Right ventricle myocardium superior (tissue), 1 donor: ENCODE measurements at regions not wholly inside any gene's neighbourhood (a gene's known extent, or its start where the extent isn't known, plus 50 kb on each side); places are given as distances from the start of the nearest gene placed in this dataset.
"Not testable (repeated sequence)": the region's sequence is repeated elsewhere in the genome, so short reads cannot be mapped to it uniquely, and the experiment has no call there.

Experiments
- ATAC-seq: fragments of 200-7000 bp; cut with Tn5 transposase; one replicate; pipeline ENCODE4 v1.9.1; 2020; ENCODE audit warnings: mild to moderate bottlenecking; ENCODE audit not compliant: poor library complexity
- DNase-seq: peaks from one replicate; pipeline ENCODE4 v3.0.0-alpha.2; 2020
- intact Hi-C: fragments of 100-400 bp; cut with DNase I; formaldehyde crosslinking; loops from one replicate; pipeline ENCODE4 v1.11.2; 2022
- donor health status: DM: no; HTN: yes; CAD: no; lungs with severe emphysema.

DNA sequence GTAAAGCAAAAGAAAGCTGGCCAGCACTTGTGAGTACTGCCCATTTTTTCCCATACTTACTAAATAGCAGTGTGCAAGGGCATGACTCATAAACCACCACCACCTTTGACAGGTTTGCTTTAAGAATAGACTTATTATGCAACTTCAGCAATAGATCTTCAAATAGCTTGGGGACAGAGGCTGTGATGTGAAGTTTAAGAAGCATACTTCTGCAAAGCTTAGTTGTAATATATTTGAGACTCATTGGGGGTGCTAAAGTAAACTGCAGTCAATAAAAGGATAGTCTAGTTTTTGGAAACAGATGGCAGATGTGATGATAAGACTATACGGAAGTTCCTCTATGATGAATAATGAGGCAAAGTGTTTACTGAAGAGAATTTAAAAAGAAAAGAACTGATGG is 210.0 kb downstream of the PLA2G4A start:
- DNase-seq (no peak), ATAC-seq (no peak)
- intact Hi-C loops, result no loop called here

DNA sequence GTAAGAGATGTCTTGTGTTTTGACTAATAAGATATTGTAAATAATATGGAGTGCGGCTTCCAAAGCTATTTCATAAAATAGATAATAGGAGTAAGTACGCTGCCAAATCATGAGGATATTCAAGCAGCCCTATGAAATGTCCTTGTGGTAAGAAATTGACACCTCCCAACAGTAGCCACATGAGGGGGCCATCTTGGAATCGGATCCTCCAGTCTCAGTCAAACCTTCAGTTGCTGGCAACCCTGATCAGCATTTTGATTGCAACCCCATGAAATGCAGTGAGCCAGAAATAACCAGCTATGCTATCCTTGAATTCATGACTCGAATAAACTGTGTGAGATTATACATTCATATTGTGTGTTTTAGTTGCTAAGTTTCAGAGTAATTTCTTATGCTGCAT is 212.4 kb downstream of the PLA2G4A start:
- no peak for DNase-seq
- intact Hi-C loops, result no loop called here
- ATAC-seq, result no peak

DNA sequence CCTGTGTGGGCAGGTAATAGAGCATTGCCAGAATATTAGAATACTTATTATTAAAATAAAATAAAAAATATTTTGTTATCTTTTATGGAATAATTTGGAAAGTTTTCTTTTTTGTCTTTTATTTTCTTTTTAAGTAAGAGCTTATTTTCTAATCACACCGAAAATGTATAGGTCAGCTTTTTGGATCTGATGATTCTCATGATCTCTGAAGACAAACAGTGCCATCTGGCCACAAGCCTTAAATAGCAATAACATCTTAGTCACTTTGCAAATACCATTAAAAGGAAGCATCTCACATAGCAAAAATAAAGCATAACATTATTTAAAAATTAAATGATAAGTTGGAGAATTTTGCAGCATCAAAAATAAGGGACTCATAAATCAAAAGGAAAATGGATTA is 213.8 kb downstream of the PLA2G4A start:
- ATAC-seq, result no peak
- intact Hi-C loops, result no loop called here
- no peak for DNase-seq

DNA sequence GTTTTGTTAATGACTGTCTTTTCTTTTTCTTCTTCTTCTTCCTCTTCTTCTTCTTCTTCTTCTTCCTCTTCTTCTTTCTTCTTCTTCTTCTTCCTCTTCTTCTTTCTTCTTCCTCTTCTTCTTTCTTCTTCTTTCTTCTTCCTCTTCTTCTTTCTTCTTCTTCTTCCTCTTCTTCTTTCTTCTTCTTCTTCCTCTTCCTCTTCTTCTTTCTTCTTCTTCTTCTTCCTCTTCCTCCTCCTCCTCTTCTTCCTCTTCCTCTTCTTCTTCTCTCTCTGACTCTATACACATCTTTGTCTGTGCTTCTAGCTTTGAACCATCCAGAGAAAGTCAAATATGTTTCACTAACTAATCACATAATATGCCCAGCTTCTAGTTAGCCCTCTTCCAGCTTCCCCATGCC is 214.7 kb downstream of the PLA2G4A start:
- ATAC-seq, intact Hi-C loops, DNase-seq: not testable (repeated sequence)

DNA sequence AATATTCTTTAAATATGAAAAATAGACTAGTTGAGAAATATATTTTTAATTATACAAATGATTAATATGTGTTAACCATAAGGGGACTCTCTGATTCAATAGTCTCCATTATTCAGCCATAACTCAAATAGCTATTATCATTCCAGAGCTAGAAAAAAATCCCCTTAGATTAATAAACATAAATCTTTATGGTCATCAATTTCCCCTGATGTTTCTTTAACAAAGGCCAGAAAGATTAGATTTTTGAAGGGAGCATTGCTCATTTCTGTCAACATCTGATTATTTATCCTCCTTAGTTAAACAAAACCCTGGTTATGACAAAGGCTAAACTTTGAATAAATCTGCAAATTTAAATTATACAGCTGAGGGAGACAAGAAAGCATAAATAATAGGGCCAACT is 215.7 kb downstream of the PLA2G4A start:
- intact Hi-C loops, result no loop called here
- no peak for DNase-seq
- ATAC-seq, result no peak

DNA sequence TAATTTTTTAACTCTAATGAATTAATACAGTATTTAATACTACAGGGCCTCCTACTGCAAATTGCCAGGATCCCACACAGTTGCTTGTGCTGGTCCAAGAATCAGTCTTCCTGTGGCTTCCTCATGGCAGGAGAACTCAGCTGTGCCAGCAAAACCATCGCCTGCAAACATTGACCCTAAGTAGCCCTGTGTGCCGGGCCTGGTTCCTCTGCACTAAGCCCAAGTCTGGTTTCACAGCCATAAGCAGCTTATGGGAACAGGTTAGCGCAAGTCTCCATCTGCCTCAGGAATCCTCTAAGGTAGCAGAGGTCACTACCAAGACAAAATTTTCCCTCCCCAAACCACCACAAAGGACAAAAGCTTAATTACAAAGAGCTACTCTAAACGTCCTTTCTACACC is 216.6 kb downstream of the PLA2G4A start:
- intact Hi-C loops, result no loop called here
- DNase-seq (no peak), ATAC-seq (no peak)

DNA sequence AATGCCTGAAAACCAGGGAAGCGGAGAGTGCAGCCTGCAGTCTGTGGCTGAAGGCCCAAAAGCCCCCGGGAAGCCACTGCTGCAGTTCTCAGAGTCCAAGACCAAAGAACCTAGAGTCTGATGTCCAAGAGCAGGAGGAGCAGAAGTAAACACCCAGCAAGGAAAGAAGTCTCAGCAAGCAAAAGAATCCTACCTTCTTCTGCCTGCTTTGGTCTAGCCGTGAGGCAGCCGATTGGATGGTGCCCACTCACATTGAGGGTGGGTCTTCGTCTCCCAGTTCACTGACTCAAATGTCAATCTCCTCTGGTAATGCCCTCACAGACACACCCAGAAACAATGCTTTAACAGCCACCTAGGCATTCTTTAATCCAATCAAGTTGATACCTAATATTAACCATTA is 217.5 kb downstream of the PLA2G4A start:
- no peak for ATAC-seq
- intact Hi-C loops, result no loop called here
- no peak for DNase-seq

DNA sequence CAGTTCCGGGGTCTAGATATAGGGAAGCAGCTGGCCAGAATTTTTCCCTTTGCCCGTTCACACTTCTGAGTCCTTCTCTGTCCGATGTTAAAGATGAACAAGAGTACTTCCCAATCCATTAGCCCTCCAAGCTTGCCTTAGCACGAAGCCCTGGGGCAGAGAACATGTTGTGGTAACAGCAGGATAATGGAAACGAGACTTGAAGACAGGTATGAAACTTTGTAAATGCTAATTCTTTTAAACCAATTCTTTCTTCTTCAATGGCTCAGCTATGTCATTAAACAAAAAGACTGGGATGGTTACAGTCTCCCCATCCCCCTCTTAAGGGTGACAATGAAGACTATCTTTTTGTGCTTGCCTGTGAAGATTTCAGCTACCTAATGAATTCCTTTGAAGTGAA is 218.5 kb downstream of the PLA2G4A start:
- DNase-seq (no peak), ATAC-seq (no peak)
- intact Hi-C loops, result no loop called here

DNA sequence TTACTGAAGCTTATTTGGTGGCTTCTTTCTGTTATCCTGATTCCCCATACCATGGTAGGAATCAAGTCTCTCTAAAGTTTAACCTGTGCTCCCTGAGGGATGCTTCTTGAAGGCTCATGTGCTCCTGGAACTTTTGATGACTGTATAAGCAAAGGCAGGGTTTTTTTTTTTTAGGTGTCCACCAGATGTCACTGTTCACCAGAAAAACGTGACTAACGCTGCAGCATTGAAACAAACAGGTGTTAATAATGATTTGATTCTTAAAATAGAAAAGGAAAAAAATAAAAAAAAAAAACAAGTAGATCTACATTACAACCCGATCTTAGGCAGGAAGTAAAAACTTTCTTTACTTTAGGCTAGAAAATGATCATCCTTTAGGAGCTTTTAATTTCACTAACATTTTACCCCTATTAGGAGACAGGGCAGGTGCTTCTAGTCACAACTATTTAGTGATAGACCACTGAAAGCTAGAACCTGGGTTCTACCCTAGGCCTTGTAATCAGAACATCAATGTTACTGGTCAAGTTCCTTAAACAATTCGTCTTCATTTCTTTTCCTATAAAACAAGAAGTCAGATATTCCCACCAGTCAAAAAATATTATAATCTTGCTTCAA is 223.0 kb downstream of the PLA2G4A start:
- intact Hi-C loops, result no loop called here
- DNase-seq (no peak), ATAC-seq (no peak)

DNA sequence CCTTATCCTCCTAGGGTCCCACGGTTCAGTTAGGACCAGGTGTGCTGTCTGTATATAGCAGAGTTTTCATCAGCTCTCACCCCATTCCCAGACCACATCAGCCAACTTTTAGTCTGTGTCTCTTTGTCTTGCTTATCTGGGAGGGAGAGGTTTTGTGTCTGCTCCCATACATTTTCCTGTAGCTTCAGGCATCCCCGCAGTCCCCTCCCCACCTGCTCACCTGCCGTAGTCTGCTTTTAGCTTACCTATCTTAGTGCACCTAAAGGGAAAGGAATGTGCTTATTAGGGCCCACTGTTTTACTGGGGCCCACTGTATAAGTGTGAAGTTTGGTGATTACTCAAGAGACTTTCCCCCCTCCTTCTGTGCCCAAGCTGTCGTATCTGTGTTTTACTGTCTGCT is 225.1 kb downstream of the PLA2G4A start:
- DNase-seq, result no peak
- ATAC-seq, result no peak
- intact Hi-C loops, result no loop called here

DNA sequence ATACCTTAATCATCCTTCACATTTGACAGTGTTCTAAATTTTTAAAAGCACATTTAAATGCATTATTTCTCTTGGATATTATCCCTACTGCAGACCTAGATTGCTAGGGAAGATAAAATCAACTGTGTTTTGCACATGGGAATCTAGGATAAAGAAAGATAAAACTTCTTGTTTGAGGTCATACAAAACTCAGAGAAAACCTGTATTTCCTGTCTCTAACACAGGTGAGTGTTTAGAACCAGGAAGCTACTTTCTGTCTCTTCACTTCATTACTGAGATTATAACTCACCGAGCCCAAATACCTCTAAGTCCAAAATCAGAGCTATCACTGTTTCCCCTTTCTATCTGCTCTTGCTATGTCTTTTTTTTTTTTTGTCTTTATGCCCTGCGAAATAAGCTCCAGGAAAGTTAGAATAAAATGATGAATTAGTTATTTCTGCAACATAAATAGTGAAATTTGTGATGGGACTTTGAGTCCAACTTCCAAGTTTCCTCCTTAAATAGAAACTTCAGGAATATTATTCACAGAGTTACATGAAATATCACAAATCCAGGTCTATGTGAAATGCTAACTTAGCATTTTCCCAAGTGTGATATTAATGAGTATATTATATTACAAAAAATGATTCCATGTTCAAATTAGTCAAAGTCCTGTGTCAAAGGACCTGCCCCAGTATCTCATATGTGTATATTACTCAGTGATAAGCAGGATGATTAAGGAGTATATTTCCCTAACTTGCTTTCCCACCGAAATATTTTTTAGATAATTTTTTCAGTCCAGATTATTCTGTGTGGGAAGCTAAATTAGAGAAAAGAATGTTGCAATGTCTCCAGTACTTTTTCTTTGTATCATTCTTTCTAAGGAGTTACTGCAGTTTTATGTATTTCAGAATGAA is 226.4 kb downstream of the PLA2G4A start:
- intact Hi-C loops, result no loop called here
- no peak for DNase-seq
- no peak for ATAC-seq

DNA sequence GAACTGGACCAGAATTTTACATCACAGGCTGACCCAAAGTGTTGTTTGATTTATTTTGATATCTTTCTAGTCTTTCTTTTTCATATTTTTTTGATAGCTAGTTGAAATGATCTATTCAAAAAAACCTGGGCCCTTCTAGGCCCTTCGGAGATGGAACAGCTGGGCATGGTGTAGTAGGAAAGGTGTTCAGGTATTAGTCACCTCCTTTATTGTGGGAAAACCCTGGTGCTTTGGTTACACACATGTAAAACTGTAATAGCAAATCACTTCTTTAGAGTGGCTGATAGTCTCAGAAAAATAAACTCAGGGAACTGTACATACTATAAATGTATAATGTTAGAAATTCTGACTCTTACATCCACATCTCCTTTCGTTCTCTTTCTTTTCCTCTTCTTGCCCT is 234.5 kb downstream of the PLA2G4A start:
- no peak for DNase-seq
- intact Hi-C loops, result no loop called here
- ATAC-seq, result no peak

DNA sequence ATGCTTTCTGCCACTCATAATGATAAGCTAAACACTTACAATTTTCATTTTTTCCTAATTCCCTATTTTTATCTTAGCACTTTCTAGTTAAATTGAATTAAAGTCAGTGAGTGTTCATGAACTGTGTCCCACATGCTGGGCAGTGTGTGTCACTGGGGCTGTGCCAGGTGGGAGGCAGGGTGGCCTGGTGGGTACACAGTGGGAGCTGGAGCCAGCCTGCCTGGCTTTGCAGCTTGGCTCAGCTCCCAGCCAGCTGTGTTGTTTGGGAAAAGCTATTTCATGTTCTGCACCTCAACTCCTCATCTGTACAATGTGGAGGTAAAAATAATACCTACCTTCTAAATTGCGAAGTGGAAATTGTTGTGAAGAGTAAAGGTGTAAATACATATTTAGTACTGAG is 238.4 kb downstream of the PLA2G4A start:
- ATAC-seq (no peak), DNase-seq (no peak)
- intact Hi-C loops, result no loop called here

DNA sequence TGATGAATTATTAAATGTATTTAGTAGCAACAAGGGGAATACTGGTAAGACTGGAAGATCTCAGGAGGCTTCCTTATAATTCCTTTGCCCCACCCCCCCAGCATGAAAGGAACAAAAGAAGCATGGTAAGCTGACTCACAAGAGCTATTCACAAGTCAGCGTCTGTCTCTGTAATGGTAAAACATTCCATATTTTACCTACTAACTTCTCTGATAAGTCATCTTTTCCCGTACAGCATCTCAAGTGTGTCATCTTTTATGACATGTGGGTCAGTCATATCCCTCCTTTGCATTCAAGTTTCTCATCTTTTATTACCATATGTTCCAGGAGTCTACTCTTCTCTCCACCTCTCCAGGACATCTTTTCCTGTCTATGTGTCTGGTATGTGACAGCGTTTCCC is 241.3 kb downstream of the PLA2G4A start:
- DNase-seq (no peak), ATAC-seq (no peak)
- intact Hi-C loops, result no loop called here

DNA sequence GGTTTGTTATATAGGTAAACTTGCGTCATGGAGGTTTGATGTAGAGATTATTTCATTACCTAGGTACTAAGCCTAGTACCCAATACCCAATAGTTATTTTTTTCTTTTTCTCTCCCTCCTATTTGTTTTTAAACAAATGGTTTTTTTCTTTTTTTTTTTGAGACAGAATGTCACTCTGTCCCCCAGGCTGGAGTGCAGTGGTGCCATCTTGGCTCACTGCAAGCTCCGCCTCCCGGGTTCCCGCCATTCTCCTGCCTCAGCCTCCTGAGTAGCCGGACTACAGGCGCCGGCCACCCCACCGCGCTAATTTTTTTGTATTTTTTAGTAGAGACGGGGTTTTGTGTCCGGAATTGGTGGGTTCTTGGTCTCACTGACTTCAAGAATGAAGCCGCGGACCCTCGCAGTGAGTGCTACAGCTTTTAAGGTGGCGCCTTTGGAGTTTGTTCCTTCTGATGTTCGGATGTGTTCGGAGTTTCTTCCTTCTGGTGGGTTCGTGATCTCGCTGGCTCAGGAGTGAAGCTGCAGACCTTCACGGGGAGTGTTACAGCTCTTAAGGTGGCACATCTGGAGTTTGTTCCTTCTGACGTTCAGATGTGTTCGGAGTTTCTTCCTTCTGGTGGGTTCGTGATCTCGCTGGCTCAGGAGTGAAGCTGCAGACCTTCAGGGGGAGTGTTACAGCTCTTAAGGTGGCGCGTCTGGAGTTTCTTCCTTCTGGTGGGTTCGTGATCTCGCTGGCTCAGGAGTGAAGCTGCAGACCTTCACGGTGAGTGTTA is 243.7 kb downstream of the PLA2G4A start:
- ATAC-seq, intact Hi-C loops, DNase-seq: not testable (repeated sequence)

DNA sequence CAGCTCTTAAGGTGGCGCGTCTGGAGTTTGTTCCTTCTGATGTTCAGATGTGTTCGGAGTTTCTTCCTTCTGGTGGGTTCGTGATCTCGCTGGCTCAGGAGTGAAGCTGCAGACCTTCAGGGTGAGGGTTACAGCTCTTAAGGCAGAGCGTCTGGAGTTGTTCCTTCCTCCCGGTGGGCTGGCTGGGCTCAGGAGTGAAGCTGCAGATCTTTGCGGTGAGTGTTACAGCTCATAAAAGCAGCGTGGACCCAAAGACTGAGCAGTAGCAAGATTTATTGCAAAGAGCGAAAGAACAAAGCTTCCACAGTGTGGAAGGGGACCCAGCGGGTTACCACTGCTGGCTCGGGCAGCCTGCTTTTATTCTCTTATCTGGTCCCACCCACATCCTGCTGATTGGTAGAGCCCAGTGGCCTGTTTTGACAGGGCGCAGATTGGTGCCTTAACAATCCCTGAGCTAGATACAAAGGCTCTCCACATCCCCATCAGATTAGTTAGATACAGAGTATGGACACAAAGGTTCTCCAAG is 244.3 kb downstream of the PLA2G4A start:
- DNase-seq, ATAC-seq, intact Hi-C loops: not testable (repeated sequence)

DNA sequence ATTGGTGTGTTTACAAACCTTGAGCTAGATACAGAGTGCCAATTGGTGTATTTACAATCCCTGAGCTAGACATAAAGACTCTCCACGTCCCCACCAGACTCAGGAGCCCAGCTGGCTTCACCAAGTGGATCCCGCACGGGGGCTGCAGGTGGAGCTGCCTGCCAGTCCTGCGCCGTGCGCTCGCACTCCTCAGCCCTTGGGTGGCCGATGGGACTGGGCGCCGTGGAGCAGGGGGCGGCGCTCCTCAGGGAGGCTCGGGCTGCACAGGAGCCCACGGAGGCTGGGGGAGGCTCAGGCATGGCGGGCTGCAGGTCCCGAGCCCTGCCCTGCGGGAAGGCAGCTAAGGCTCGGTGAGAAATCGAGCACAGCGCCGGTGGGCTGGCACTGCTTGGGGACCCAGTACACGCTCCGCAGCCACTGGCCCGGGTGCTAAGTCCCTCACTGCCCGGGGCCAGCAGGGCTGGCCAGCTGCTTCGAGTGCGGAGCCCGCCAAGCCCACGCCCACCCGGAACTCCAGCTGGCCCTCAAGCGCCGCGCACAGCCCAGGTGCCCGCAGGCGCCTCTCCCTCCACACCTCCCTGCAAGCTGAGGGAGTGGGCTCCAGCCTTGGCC is 245.0 kb downstream of the PLA2G4A start:
- intact Hi-C loops, DNase-seq, ATAC-seq: not testable (repeated sequence)

DNA sequence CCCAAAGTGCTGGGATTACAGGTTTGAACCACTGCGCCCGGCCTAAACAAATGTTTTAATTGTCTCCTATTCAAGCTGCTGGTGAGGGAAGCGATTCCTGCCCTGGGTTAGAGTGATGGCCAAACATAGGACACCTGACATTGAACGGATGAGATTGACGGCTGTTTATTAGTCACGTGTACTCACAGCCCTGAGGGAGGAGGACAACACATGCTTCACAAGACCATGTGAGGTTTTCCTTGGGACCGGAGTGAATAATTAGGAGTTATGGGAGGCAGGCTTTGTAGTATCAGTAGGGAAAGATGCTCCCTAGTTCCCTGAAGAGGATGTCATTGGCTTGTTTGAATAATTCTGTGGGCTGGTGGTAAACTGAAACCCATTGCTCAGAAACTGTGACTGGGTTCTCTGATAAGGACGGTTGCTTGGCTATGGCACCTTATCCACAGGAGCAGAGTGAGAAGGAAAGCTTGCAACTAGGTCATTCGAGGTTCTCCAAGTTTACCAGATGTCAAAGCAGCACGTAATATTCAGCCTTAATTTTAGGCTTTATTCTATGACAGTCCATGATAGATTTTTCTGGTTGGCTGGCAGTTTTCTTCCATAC is 245.8 kb downstream of the PLA2G4A start:
- intact Hi-C loops, result no loop called here
- ATAC-seq (no peak), DNase-seq (no peak)

DNA sequence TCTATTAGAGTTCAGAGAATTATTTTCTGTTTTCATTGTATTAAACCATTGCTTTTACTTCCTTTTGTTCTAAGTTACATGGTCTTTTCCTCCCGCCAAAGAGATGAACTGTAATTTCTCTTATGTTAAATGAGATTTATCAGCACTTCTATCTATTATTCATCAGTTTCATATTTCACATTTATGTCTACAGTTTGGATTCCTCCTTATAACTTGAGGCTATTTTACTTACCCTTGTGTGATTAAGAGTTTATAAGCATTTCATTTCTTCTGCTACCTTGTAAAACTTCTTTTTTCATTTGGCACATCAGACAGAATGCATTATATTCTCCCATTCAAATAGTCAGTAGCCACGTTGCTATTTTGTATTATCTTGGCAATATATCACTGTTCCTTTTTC is 248.2 kb downstream of the PLA2G4A start:
- DNase-seq, result no peak
- ATAC-seq, result no peak
- intact Hi-C loops, result no loop called here
